ENCODE measurements at regions not wholly inside any gene's neighbourhood (a gene's known extent, or its start where the extent isn't known, plus 50 kb on each side); places are given as distances from the start of the nearest gene placed in this dataset.

DNA sequence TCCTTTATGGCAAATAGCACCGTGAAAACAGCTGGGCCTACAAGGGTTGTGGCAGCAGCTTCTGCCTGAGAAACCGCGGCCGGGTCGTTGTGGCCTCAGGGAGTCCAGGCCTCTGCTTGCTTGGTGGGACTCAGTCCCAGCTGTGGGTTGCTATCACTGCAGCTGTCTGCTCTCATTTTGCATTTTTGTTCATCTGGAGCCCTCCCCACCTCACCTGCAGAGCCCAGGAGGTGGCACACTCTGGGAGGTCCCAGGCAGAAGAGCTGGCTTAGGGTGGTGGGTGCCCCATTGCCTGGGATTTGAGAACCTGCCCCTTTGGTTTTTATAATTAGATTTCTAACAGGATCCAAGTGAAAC lies 138.4 kb downstream of the GADD45G start:
- Mint-ChIP-seq H3K27ac (peak overlapping the region; percentile 37), H3K36me3 (ENCODE audit: low read depth) (no peaks in the 10 kb centered on the region), H3K27me3 (ENCODE audit: insufficient read depth) (no peaks in the 10 kb centered on the region), H3K4me1 (peaks cover 21% of the 10 kb centered on the region), H3K9me3 (no peaks in the 10 kb centered on the region), H3K4me3 (no peak overlapping the region)
- H3K9ac ChIP-seq (ENCODE audit: extremely low read depth, low read length, poor library complexity, severe bottlenecking) = no peak overlapping the region
- WGBS, 2 experiments (ENCODE audit: insufficient coverage in 1 of 2, insufficient read length in 1 of 2) = 90 to 95% methylated on average over 5 of the region's 5 CpGs
- peaks cover 12% of the 10 kb centered on the region for H3K4me1 ChIP-seq (ENCODE audit: control insufficient read depth, insufficient read depth, low read length)
- no peaks in the 10 kb centered on the region for H3K36me3 ChIP-seq (ENCODE audit: control insufficient read depth, insufficient read depth, low read length)
- no peak overlapping the region for H3K4me3 ChIP-seq (ENCODE audit: low read length)
- peak overlapping the region; percentile 65 for H3K27ac ChIP-seq (ENCODE audit: low read depth, low read length)
- TF ChIP-seq, protein P1, sequence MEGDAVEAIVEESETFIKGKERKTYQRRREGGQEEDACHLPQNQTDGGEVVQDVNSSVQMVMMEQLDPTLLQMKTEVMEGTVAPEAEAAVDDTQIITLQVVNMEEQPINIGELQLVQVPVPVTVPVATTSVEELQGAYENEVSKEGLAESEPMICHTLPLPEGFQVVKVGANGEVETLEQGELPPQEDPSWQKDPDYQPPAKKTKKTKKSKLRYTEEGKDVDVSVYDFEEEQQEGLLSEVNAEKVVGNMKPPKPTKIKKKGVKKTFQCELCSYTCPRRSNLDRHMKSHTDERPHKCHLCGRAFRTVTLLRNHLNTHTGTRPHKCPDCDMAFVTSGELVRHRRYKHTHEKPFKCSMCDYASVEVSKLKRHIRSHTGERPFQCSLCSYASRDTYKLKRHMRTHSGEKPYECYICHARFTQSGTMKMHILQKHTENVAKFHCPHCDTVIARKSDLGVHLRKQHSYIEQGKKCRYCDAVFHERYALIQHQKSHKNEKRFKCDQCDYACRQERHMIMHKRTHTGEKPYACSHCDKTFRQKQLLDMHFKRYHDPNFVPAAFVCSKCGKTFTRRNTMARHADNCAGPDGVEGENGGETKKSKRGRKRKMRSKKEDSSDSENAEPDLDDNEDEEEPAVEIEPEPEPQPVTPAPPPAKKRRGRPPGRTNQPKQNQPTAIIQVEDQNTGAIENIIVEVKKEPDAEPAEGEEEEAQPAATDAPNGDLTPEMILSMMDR (conservative IDR thresholded peaks at IDR 0.05) = no peak
- no peaks in the 10 kb centered on the region for H3K27me3 ChIP-seq (ENCODE audit: control insufficient read depth, insufficient read depth, low read length, poor library complexity, severe bottlenecking)
- no peaks in the 10 kb centered on the region for H3K9me3 ChIP-seq (ENCODE audit: control insufficient read depth, low read length)
- no peak for DNase-seq

DNA sequence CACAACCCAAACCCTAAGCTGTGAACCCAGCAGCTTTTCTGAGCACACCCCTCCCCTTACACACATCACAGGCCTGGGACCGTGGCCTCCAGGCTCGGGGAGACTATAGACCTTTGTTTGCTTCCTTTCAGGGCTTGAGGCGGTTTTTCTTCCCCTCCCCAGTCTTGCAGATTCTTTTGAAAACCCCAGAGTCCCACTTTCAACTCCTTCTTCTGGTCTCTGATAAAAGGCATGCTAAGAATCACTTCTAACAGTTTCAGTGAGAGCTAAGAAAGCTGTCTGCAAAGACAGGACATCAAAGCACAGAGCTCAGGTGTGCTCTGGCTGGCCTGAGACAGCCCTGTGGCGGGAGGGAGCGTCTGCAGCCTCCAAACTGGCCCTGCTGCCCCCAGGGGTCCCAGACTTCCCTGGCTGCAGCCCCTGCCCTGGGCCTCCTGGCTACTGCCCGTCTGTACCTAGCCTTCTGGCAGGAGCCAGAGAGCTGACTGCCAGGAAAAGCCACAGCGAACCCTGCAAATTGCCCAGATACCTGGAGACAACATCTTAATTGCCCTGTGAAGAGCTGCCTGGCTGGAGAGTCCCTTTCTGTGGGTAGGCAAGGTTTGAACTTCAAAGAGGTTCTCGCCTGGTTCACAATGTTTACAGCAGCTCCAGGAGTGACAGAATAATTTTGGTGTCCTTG lies 138.9 kb downstream of the GADD45G start:
- H3K4me3 ChIP-seq (ENCODE audit: low read length) = no peak overlapping the region
- H3K27me3 ChIP-seq (ENCODE audit: control insufficient read depth, insufficient read depth, low read length, poor library complexity, severe bottlenecking) = no peaks in the 10 kb centered on the region
- no peaks in the 10 kb centered on the region for H3K9me3 ChIP-seq (ENCODE audit: control insufficient read depth, low read length)
- H3K4me1 ChIP-seq (ENCODE audit: control insufficient read depth, insufficient read depth, low read length) = peaks cover 12% of the 10 kb centered on the region
- Mint-ChIP-seq H3K4me3 (no peak overlapping the region), H3K27me3 (ENCODE audit: insufficient read depth) (no peaks in the 10 kb centered on the region), H3K9me3 (no peaks in the 10 kb centered on the region), H3K4me1 (peaks cover 18% of the 10 kb centered on the region), H3K36me3 (ENCODE audit: low read depth) (no peaks in the 10 kb centered on the region), H3K27ac (peak overlapping the region; percentile 37)
- H3K9ac ChIP-seq (ENCODE audit: extremely low read depth, low read length, poor library complexity, severe bottlenecking) = no peak overlapping the region
- H3K27ac ChIP-seq (ENCODE audit: low read depth, low read length) = peak overlapping the region; percentile 65
- H3K36me3 ChIP-seq (ENCODE audit: control insufficient read depth, insufficient read depth, low read length) = no peaks in the 10 kb centered on the region
- TF ChIP-seq, protein P1 (conservative IDR thresholded peaks at IDR 0.05) = peak; percentile 65
- peak; percentile 91 for DNase-seq
- WGBS, 2 experiments (ENCODE audit: insufficient coverage in 1 of 2, insufficient read length in 1 of 2) = 44 to 54% methylated on average over 6 to 8 of the region's 8 CpGs

DNA sequence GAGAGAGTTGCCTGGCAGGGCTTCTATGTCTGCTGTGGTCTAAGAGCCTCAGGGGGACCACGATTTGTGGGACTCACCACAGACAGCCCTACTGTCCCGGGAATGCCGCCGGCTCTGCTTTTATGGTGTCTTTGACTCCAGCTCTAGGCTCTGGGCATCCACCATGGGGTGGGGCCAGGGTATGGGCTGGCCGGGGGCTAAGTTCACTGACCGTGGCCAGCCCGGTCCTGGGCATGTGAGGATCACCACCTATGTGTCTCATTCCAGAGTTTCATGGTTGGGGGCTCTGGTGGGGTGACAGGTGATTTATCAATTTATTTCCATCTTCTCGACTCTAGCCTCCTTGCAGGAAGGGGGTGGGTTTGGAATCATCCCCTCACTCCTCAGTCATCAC lies 139.4 kb downstream of the GADD45G start:
- no peaks in the 10 kb centered on the region for H3K36me3 ChIP-seq (ENCODE audit: control insufficient read depth, insufficient read depth, low read length)
- no peaks in the 10 kb centered on the region for H3K27me3 Mint-ChIP-seq (ENCODE audit: insufficient read depth)
- H3K9ac ChIP-seq (ENCODE audit: extremely low read depth, low read length, poor library complexity, severe bottlenecking) = no peak overlapping the region
- H3K9me3 ChIP-seq (ENCODE audit: control insufficient read depth, low read length) = no peaks in the 10 kb centered on the region
- H3K27ac ChIP-seq (ENCODE audit: low read depth, low read length) = peak overlapping the region; percentile 19
- TF ChIP-seq, protein P1 (conservative IDR thresholded peaks at IDR 0.05) = no peak
- H3K4me3 ChIP-seq (ENCODE audit: low read length) = no peak overlapping the region
- peaks cover 12% of the 10 kb centered on the region for H3K4me1 ChIP-seq (ENCODE audit: control insufficient read depth, insufficient read depth, low read length)
- H3K36me3 Mint-ChIP-seq (ENCODE audit: low read depth) = no peaks in the 10 kb centered on the region
- H3K9me3 Mint-ChIP-seq = no peaks in the 10 kb centered on the region
- 93 to 94% methylated on average over 4 to 8 of the region's 8 CpGs for WGBS, 2 experiments (ENCODE audit: insufficient coverage in 1 of 2, insufficient read length in 1 of 2)
- H3K27me3 ChIP-seq (ENCODE audit: control insufficient read depth, insufficient read depth, low read length, poor library complexity, severe bottlenecking) = no peaks in the 10 kb centered on the region
- no peak overlapping the region for H3K4me3 Mint-ChIP-seq
- peak overlapping the region; percentile 37 for H3K27ac Mint-ChIP-seq
- H3K4me1 Mint-ChIP-seq = peaks cover 18% of the 10 kb centered on the region
- no peak for DNase-seq

Data from endodermal cell (in vitro differentiated cells).